ENCODE measurements at regions not wholly inside any gene's neighbourhood (a gene's known extent, or its start where the extent isn't known, plus 50 kb on each side); places are given as distances from the start of the nearest gene placed in this dataset.

- TF ChIP-seq CTCF (conservative IDR thresholded peaks at IDR 0.05; ENCODE audit: low read depth, low read length) (no peak), EZH2 (IDR thresholded peaks at IDR 0.05; ENCODE audit: low read length, unreplicated experiment) (no peak), EZH2phosphoT487 (IDR thresholded peaks at IDR 0.05; ENCODE audit: borderline replicate concordance, low read length) (no peak)
Observed at GRCh38 chr11:87438416-87438815, 400.7 kb downstream of the TMEM135 start.

Data from PC-3 (cell line).